Astrocyte (in vitro differentiated cells and primary cell): ENCODE measurements at regions not wholly inside any gene's neighbourhood (a gene's known extent, or its start where the extent isn't known, plus 50 kb on each side); places are given as distances from the start of the nearest gene placed in this dataset.

ENCODE experiments used
- DNase-seq: peaks from one replicate; pipeline ENCODE4 v3.0.0-alpha.2; 2010; ENCODE audit warnings: low read depth
- FAIRE-seq: peaks from 2 replicates; lab custom pipeline; 2011; peaks lifted over from hg19 to GRCh38; lab: Jason Lieb, UNC
- H2AFZ ChIP-seq: 2 replicates; pipeline ENCODE4 v1.6.0; 2012; ENCODE audit warnings: low read depth, low read length, inconsistent platforms
- H3K27ac ChIP-seq: 2 replicates; pipeline ENCODE4 v1.5.1; 2011; ENCODE audit warnings: low read depth, low read length, inconsistent platforms
- H3K27me3 ChIP-seq: 2 replicates; pipeline ENCODE4 v1.6.0; 2011; ENCODE audit warnings: low read length, inconsistent platforms; ENCODE audit not compliant: insufficient read depth
- H3K36me3 ChIP-seq: 2 replicates; pipeline ENCODE4 v1.5.1; 2011; ENCODE audit warnings: low read length, inconsistent platforms; ENCODE audit not compliant: insufficient read depth
- H3K4me1 ChIP-seq: 2 replicates; pipeline ENCODE4 v1.5.1; 2011; ENCODE audit warnings: low read length, inconsistent platforms; ENCODE audit not compliant: insufficient read depth
- H3K4me2 ChIP-seq: 2 replicates; pipeline ENCODE4 v1.6.0; 2012; ENCODE audit warnings: low read length, inconsistent platforms
- H3K4me3 ChIP-seq: 2 replicates; pipeline ENCODE4 v1.5.1; 2011; ENCODE audit warnings: low read depth, mild to moderate bottlenecking, low read length, inconsistent platforms; ENCODE audit not compliant: insufficient read depth
- H3K79me2 ChIP-seq: 2 replicates; pipeline ENCODE4 v1.6.0; 2012; ENCODE audit warnings: mild to moderate bottlenecking, low read length, inconsistent platforms; ENCODE audit not compliant: insufficient read depth
- H3K9ac ChIP-seq: 2 replicates; pipeline ENCODE4 v1.6.0; 2012; ENCODE audit warnings: mild to moderate bottlenecking, low read length, inconsistent platforms
- H3K9me3 ChIP-seq: 2 replicates; pipeline ENCODE4 v1.5.1; 2012; ENCODE audit warnings: low read depth, mild to moderate bottlenecking, low read length, inconsistent platforms; ENCODE audit not compliant: insufficient read depth
- H4K20me1 ChIP-seq: 2 replicates; pipeline ENCODE4 v1.6.0; 2012; ENCODE audit warnings: low read length, inconsistent platforms; ENCODE audit not compliant: insufficient read depth
- H3K27ac Mint-ChIP-seq: one replicate; pipeline ENCODE4 v1.8.0; 2021; ENCODE audit warnings: mild to moderate bottlenecking, mixed read lengths; ENCODE audit not compliant: unreplicated experiment
- H3K27me3 Mint-ChIP-seq: one replicate; pipeline ENCODE4 v1.8.0; 2021; ENCODE audit warnings: low read depth, mixed read lengths; ENCODE audit not compliant: unreplicated experiment
- H3K36me3 Mint-ChIP-seq: one replicate; pipeline ENCODE4 v1.8.0; 2021; ENCODE audit warnings: low read depth, mixed read lengths; ENCODE audit not compliant: unreplicated experiment
- H3K4me1 Mint-ChIP-seq: one replicate; pipeline ENCODE4 v1.8.0; 2021; ENCODE audit warnings: low read depth, mixed read lengths; ENCODE audit not compliant: unreplicated experiment
- H3K4me3 Mint-ChIP-seq: one replicate; pipeline ENCODE4 v1.8.0; 2021; ENCODE audit warnings: mild to moderate bottlenecking, moderate library complexity, mixed read lengths; ENCODE audit not compliant: unreplicated experiment
- H3K9me3 Mint-ChIP-seq: one replicate; pipeline ENCODE4 v1.8.0; 2021; ENCODE audit warnings: mild to moderate bottlenecking, mixed read lengths; ENCODE audit not compliant: unreplicated experiment
- CTCF ChIP-seq: IDR thresholded peaks from 2 replicates; pipeline ENCODE4 v1.5.1; 2011; ENCODE audit warnings: low read depth, mild to moderate bottlenecking, inconsistent platforms, low read length, moderate library complexity; ENCODE audit not compliant: insufficient read depth
- EZH2 ChIP-seq: IDR thresholded peaks from 2 replicates; pipeline ENCODE4 v1.6.1; 2012; ENCODE audit warnings: mild to moderate bottlenecking, low read length, inconsistent platforms; ENCODE audit not compliant: insufficient read depth

GRCh38 chr15:66946578-66947164, 118.7 kb upstream of the SMAD3 start:
- Histone ChIP-seq H3K4me3 (no peak overlapping the region), H3K79me2 (no peaks in the 10 kb centered on the region), H3K27me3 (no peaks in the 10 kb centered on the region), H3K4me2 (no peak overlapping the region), H4K20me1 (no peaks in the 10 kb centered on the region), H3K9me3 (no peaks in the 10 kb centered on the region), H3K9ac (no peak overlapping the region), H2AFZ (no peak overlapping the region), H3K36me3 (no peaks in the 10 kb centered on the region), H3K4me1 (no peaks in the 10 kb centered on the region), H3K27ac (no peak overlapping the region)
- FAIRE-seq = peak; percentile 65
- TF ChIP-seq CTCF (peak; percentile 96), EZH2 (no peak)
- Mint-ChIP-seq H3K27ac (peak overlapping the region; percentile 14), H3K9me3 (no peaks in the 10 kb centered on the region), H3K4me3 (no peak overlapping the region), H3K27me3 (peaks cover 6% of the 10 kb centered on the region), H3K36me3 (no peaks in the 10 kb centered on the region), H3K4me1 (peaks cover 7% of the 10 kb centered on the region)
- DNase-seq = peak; percentile 21

GRCh38 chr15:66947471-66947870, 117.9 kb upstream of the SMAD3 start:
- no peak for TF ChIP-seq EZH2
- TF ChIP-seq CTCF = no peak
- Mint-ChIP-seq H3K27ac (no peak overlapping the region), H3K9me3 (no peaks in the 10 kb centered on the region), H3K36me3 (peaks cover under 1% of the 10 kb centered on the region), H3K4me3 (no peak overlapping the region), H3K27me3 (peaks cover 6% of the 10 kb centered on the region), H3K4me1 (peaks cover 7% of the 10 kb centered on the region)
- H2AFZ ChIP-seq = no peak overlapping the region
- H3K79me2 ChIP-seq = no peaks in the 10 kb centered on the region
- H3K36me3 ChIP-seq = no peaks in the 10 kb centered on the region
- no peak overlapping the region for H3K4me3 ChIP-seq
- H4K20me1 ChIP-seq = no peaks in the 10 kb centered on the region
- DNase-seq = peak; percentile 36
- no peak for FAIRE-seq
- no peak overlapping the region for H3K27ac ChIP-seq
- no peak overlapping the region for H3K4me2 ChIP-seq
- H3K4me1 ChIP-seq = no peaks in the 10 kb centered on the region
- H3K27me3 ChIP-seq = no peaks in the 10 kb centered on the region
- no peaks in the 10 kb centered on the region for H3K9me3 ChIP-seq
- H3K9ac ChIP-seq = no peak overlapping the region

- H3K27ac ChIP-seq = no peak overlapping the region
- no peaks in the 10 kb centered on the region for H3K36me3 ChIP-seq
- DNase-seq (peak; percentile 62), FAIRE-seq (no peak)
- no peak overlapping the region for H3K4me3 Mint-ChIP-seq
- H3K9me3 ChIP-seq = no peaks in the 10 kb centered on the region
- H3K36me3 Mint-ChIP-seq = peaks cover 2% of the 10 kb centered on the region
- H3K4me2 ChIP-seq = no peak overlapping the region
- no peaks in the 10 kb centered on the region for H3K27me3 ChIP-seq
- H3K27me3 Mint-ChIP-seq = peaks cover 8% of the 10 kb centered on the region
- H3K9me3 Mint-ChIP-seq = no peaks in the 10 kb centered on the region
- H3K9ac ChIP-seq = no peak overlapping the region
- H3K4me1 Mint-ChIP-seq = peaks cover 7% of the 10 kb centered on the region
- H3K27ac Mint-ChIP-seq = peak overlapping the region; percentile 4
- H3K4me1 ChIP-seq = no peaks in the 10 kb centered on the region
- no peaks in the 10 kb centered on the region for H4K20me1 ChIP-seq
- H3K79me2 ChIP-seq = no peaks in the 10 kb centered on the region
- H3K4me3 ChIP-seq = no peak overlapping the region
- no peak overlapping the region for H2AFZ ChIP-seq
- no peak for TF ChIP-seq CTCF
- TF ChIP-seq EZH2 = no peak
Observed at GRCh38 chr15:66948294-66948693, 117.1 kb upstream of the SMAD3 start.
